Activated T-helper 17 cell treated with anti-CD3 and anti-CD28 coated beads, Interleukin-2, amount 50 U/mL, for 72 hours (primary cell): ENCODE measurements at regions not wholly inside any gene's neighbourhood (a gene's known extent, or its start where the extent isn't known, plus 50 kb on each side); places are given as distances from the start of the nearest gene placed in this dataset.

Experiments
- ATAC-seq: fragments of 150-1000 bp; cut with Tn5 transposase; replicated peaks from 2 replicates; pipeline ENCODE4 v1.10.0; 2021; ENCODE audit warnings: mild to moderate bottlenecking, moderate library complexity
- H3K27ac Mint-ChIP-seq: one replicate; pipeline ENCODE4 v1.8.0; 2022; ENCODE audit warnings: mixed read lengths
- H3K27me3 Mint-ChIP-seq: one replicate; pipeline ENCODE4 v1.8.0; 2022; ENCODE audit warnings: mixed read lengths
- H3K36me3 Mint-ChIP-seq: one replicate; pipeline ENCODE4 v1.8.0; 2022; ENCODE audit warnings: low read depth, mild to moderate bottlenecking, mixed read lengths
- H3K4me1 Mint-ChIP-seq: one replicate; pipeline ENCODE4 v1.8.0; 2022; ENCODE audit warnings: mixed read lengths
- H3K4me3 Mint-ChIP-seq: one replicate; pipeline ENCODE4 v1.8.0; 2022; ENCODE audit warnings: mild to moderate bottlenecking, mixed read lengths
- H3K9me3 Mint-ChIP-seq: one replicate; pipeline ENCODE4 v1.8.0; 2022; ENCODE audit warnings: mixed read lengths

DNA sequence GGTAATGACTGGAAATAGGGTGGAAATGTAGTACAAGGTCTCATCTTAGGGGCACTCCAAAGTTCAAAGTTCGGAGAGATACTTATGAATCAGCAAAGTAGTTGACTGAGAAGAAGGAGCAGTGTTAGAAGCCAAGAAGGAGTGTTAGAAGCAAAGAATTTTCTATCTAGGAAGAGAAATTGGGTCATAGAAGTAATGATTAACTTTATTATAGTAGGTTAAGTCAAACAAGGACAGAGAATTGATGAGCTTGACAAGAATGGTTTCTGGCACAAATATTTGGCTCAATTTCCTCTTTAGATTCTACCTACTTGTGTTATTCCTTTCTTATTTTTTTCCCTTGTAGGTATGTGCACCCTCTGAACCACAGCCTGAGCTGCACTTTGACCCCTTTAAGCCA lies 810.5 kb upstream of the LRFN5 start:
- no peaks in the 10 kb centered on the region for H3K27me3 Mint-ChIP-seq
- H3K4me3 Mint-ChIP-seq = no peak overlapping the region
- no peaks in the 10 kb centered on the region for H3K4me1 Mint-ChIP-seq
- no peaks in the 10 kb centered on the region for H3K9me3 Mint-ChIP-seq
- ATAC-seq = no peak
- H3K36me3 Mint-ChIP-seq = no peaks in the 10 kb centered on the region
- no peak overlapping the region for H3K27ac Mint-ChIP-seq

DNA sequence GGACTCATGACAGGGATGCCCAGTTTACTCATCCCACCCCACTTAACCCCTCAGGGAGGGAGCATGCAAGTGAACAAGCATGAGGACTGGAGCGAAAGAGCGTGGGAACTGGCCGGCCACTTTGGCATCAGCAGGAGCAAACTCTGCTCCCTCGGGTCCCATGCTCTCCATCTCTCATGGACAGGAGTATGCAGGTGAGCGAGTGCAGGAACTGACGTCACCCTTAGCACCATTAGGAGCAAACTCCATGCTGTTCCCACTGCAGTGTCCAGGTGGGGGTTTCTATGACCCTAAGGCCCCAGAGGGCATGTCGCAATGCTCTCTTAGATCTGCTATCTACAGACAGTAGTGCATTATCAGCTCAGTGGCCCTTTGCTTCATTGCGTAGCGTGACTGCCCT lies 821.8 kb upstream of the LRFN5 start:
- H3K27me3 Mint-ChIP-seq = no peaks in the 10 kb centered on the region
- peaks cover 3% of the 10 kb centered on the region for H3K9me3 Mint-ChIP-seq
- no peak overlapping the region for H3K27ac Mint-ChIP-seq
- ATAC-seq = no peak
- H3K36me3 Mint-ChIP-seq = no peaks in the 10 kb centered on the region
- H3K4me3 Mint-ChIP-seq = no peak overlapping the region
- no peaks in the 10 kb centered on the region for H3K4me1 Mint-ChIP-seq

DNA sequence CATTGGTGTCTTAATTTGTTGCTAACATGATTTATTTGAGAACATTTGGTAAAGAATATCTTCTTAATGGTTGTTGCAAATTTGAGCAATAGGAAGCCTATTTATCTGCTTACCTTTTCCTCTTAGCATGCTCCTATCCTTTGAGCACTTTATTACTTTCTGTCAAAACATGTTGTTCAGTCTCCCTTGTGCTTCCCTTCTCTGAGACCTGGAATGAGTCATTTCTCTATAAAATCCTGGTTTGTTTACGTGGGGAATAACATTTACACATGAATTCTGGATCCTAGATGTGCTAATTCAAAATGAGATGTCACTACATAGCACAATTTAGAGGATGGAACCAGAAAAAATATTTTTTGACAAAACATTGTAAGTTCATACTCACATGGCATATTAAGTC lies 844.0 kb upstream of the LRFN5 start:
- H3K9me3 Mint-ChIP-seq = peaks cover 10% of the 10 kb centered on the region
- H3K27me3 Mint-ChIP-seq = no peaks in the 10 kb centered on the region
- no peak overlapping the region for H3K27ac Mint-ChIP-seq
- no peaks in the 10 kb centered on the region for H3K36me3 Mint-ChIP-seq
- H3K4me1 Mint-ChIP-seq = no peaks in the 10 kb centered on the region
- H3K4me3 Mint-ChIP-seq = no peak overlapping the region
- no peak for ATAC-seq

DNA sequence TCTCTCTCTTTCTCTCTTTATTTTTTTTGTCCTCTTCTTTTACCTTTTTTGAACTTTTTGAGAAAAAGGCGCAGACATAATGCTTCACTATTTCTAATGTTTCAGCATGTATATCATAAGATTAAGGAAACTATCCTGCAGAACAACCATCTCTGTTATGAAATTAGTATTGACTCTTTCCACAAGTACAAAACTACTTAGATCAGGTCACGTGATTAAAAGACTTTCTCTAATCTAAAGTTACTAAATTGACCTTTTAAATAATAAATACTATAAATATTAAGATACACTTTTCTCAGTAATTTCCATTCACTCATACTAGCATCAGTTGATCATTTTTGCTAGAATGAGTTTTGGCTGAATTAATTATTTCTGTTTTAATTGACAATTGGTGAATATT lies 844.5 kb upstream of the LRFN5 start:
- ATAC-seq = no peak
- Mint-ChIP-seq H3K27me3 (no peaks in the 10 kb centered on the region), H3K27ac (no peak overlapping the region), H3K4me3 (no peak overlapping the region), H3K36me3 (no peaks in the 10 kb centered on the region), H3K4me1 (no peaks in the 10 kb centered on the region), H3K9me3 (peaks cover 15% of the 10 kb centered on the region)

GRCh38 chr14:40760704-40761103 lies 846.0 kb upstream of the LRFN5 start:
- H3K36me3 Mint-ChIP-seq = no peaks in the 10 kb centered on the region
- no peaks in the 10 kb centered on the region for H3K27me3 Mint-ChIP-seq
- ATAC-seq = no peak
- no peak overlapping the region for H3K27ac Mint-ChIP-seq
- H3K9me3 Mint-ChIP-seq = peaks cover 26% of the 10 kb centered on the region
- H3K4me1 Mint-ChIP-seq = no peaks in the 10 kb centered on the region
- no peak overlapping the region for H3K4me3 Mint-ChIP-seq

DNA sequence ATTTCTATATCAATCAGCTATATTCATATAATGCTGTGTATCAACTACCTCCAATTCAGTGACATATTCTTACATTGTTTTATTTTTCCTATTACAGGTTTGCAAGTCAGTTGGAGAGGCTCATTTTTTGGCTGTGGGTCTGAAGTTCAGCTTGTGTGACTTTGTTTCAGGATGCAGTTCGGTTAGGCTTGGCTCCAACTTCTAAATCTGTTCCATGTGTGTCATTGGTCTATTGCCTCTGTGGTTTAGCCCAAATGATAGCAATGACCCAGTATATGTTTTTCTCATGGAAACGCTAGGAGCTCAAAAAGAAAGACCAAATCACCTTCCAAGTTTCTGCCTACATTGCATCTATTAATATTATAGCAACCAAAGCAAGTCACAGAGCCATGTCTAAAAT lies 848.6 kb upstream of the LRFN5 start:
- Mint-ChIP-seq H3K4me1 (no peaks in the 10 kb centered on the region), H3K4me3 (no peak overlapping the region), H3K27ac (no peak overlapping the region), H3K9me3 (peaks cover 28% of the 10 kb centered on the region), H3K36me3 (no peaks in the 10 kb centered on the region), H3K27me3 (no peaks in the 10 kb centered on the region)
- ATAC-seq = no peak

- Mint-ChIP-seq H3K4me1 (no peaks in the 10 kb centered on the region), H3K27ac (no peak overlapping the region), H3K36me3 (no peaks in the 10 kb centered on the region), H3K27me3 (no peaks in the 10 kb centered on the region), H3K4me3 (no peak overlapping the region), H3K9me3 (peaks cover 24% of the 10 kb centered on the region)
- no peak for ATAC-seq
Measured at GRCh38 chr14:40757376-40757950, 849.2 kb upstream of the LRFN5 start.

- H3K4me3 Mint-ChIP-seq = no peak overlapping the region
Measured at GRCh38 chr14:40733206-40733605, 873.5 kb upstream of the LRFN5 start.

DNA sequence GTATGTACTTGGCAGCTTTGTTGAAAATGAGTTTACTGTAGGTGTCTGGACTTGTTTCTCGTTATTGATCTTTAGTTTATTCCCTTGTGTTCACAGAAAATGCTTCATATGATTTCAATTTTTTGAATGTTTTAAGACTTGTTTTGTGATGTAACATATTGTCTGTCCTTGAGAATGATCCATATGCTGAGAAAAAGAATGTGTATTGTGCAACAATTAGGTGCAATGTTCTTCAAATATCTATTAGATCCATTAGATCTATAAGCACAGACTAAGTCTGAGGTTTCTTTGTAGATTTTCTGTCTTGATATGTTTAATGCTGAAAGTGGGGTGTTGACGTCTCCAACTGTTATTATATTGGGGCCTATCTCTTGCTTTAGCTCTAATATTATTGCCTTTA lies 879.6 kb upstream of the LRFN5 start:
- no peak overlapping the region for H3K27ac Mint-ChIP-seq
- H3K9me3 Mint-ChIP-seq = peaks cover 8% of the 10 kb centered on the region
- no peaks in the 10 kb centered on the region for H3K4me1 Mint-ChIP-seq
- no peak for ATAC-seq
- no peak overlapping the region for H3K4me3 Mint-ChIP-seq
- no peaks in the 10 kb centered on the region for H3K27me3 Mint-ChIP-seq
- no peaks in the 10 kb centered on the region for H3K36me3 Mint-ChIP-seq

More at GRCh38 chr14:40733206-40733605, 873.5 kb upstream of the LRFN5 start:
- no peak for ATAC-seq
- Mint-ChIP-seq H3K27me3 (no peaks in the 10 kb centered on the region), H3K9me3 (peaks cover 12% of the 10 kb centered on the region), H3K27ac (no peak overlapping the region), H3K36me3 (no peaks in the 10 kb centered on the region), H3K4me1 (no peaks in the 10 kb centered on the region)

- Mint-ChIP-seq H3K27me3 (no peaks in the 10 kb centered on the region), H3K4me3 (no peak overlapping the region), H3K9me3 (peaks cover 9% of the 10 kb centered on the region), H3K36me3 (no peaks in the 10 kb centered on the region), H3K4me1 (no peaks in the 10 kb centered on the region), H3K27ac (no peak overlapping the region)
- ATAC-seq = no peak
Measured at GRCh38 chr14:40713387-40713786, 893.3 kb upstream of the LRFN5 start.

DNA sequence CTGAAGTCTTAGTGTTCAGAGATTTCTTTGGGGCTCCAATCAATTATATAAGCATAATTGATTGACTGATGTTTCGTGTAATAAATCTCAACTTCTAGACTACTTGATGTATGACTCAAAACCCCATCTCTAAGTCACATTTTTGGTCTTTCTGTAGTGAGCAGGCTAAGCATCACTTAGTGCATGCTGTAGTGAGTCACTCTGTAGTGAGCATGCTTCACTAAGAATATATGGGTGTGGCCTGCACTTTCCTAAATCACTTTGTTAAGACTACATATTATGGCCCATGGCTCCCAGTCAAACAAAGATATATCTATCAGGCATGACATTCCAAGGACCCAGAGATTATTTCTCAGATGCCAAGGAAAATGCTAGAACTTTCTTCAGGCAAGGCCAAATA lies 909.4 kb upstream of the LRFN5 start:
- Mint-ChIP-seq H3K4me1 (no peaks in the 10 kb centered on the region), H3K27me3 (no peaks in the 10 kb centered on the region), H3K36me3 (no peaks in the 10 kb centered on the region), H3K9me3 (no peaks in the 10 kb centered on the region), H3K27ac (no peak overlapping the region), H3K4me3 (no peak overlapping the region)
- ATAC-seq = no peak

DNA sequence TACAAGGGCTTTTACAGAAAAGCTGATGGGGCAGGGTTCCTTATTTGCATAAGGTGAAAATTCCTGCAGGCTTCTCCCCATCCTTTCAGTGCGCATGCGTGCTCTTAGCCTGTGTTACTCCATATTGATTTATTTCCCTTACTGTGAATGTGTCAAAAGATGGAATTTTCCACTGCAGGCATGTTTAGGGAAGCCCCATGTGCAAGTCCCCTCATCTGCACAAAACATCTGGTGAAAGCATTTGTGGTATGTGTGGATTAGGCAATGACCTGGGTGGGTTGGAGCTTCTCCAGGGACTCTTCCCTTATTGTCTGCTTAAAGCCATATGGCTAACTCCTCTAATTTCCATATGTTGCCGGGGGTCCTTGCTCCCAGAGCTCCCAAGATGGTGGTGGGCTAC lies 912.7 kb upstream of the LRFN5 start:
- Mint-ChIP-seq H3K4me1 (no peaks in the 10 kb centered on the region), H3K27me3 (no peaks in the 10 kb centered on the region), H3K9me3 (no peaks in the 10 kb centered on the region), H3K27ac (no peak overlapping the region), H3K4me3 (no peak overlapping the region), H3K36me3 (no peaks in the 10 kb centered on the region)
- ATAC-seq = no peak

DNA sequence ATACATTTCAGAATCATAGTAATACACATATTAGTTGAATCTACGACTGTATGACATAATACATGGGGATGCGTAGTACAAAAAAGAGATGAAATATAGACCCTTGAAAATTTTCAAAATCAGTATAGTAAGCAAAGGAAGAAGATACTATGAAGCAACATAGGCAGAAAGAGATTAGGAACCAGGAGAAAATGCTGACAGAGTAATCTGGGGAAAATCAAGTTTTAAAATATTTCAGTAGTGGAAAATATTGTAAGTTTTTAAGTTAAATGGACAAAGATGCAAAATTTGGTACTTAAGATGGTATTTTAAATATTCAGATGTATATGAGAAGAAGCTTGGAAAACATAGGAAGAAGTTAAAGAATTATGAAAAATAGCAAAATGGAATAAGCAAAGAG lies 915.6 kb upstream of the LRFN5 start:
- no peak overlapping the region for H3K27ac Mint-ChIP-seq
- no peak overlapping the region for H3K4me3 Mint-ChIP-seq
- no peaks in the 10 kb centered on the region for H3K4me1 Mint-ChIP-seq
- no peaks in the 10 kb centered on the region for H3K9me3 Mint-ChIP-seq
- H3K36me3 Mint-ChIP-seq = no peaks in the 10 kb centered on the region
- no peaks in the 10 kb centered on the region for H3K27me3 Mint-ChIP-seq
- ATAC-seq = no peak

GRCh38 chr14:40685764-40686163 lies 920.9 kb upstream of the LRFN5 start:
- Mint-ChIP-seq H3K27ac (no peak overlapping the region), H3K9me3 (no peaks in the 10 kb centered on the region), H3K36me3 (no peaks in the 10 kb centered on the region), H3K27me3 (no peaks in the 10 kb centered on the region), H3K4me3 (no peak overlapping the region), H3K4me1 (no peaks in the 10 kb centered on the region)
- no peak for ATAC-seq

- Mint-ChIP-seq H3K36me3 (no peaks in the 10 kb centered on the region), H3K27ac (no peak overlapping the region), H3K4me3 (no peak overlapping the region), H3K27me3 (no peaks in the 10 kb centered on the region), H3K4me1 (no peaks in the 10 kb centered on the region), H3K9me3 (no peaks in the 10 kb centered on the region)
- no peak for ATAC-seq
Measured at GRCh38 chr14:40684328-40684727, 922.3 kb upstream of the LRFN5 start.
